Lower leg skin (tissue), 4 donors: ENCODE measurements at regions not wholly inside any gene's neighbourhood (a gene's known extent, or its start where the extent isn't known, plus 50 kb on each side); places are given as distances from the start of the nearest gene placed in this dataset.

Source experiments
- DNase-seq, 2 donors: peaks; one replicate each; pipeline ENCODE4 v3.0.0-alpha.2; 2019; ENCODE audit warnings: low spot score in 2 of 2
- H3K4me3 ChIP-seq: fragments of 200-600 bp; sonication (generic); 2 replicates; pipeline ENCODE4 v1.5.1; 2017; ENCODE audit warnings: mild to moderate bottlenecking, low read depth; ENCODE audit not compliant: poor library complexity, severe bottlenecking
- CTCF ChIP-seq, 3 donors: fragments of 450-650 bp; IDR thresholded peaks; one replicate each; pipeline ENCODE4 v1.5.1; 2016; ENCODE audit warnings: antibody characterized with exemption in 3 of 3, mild to moderate bottlenecking in 3 of 3, moderate library complexity in 2 of 3
- POLR2A ChIP-seq, 2 donors: fragments of 450-650 bp; IDR thresholded peaks; one replicate each; pipeline ENCODE4 v1.6.1; 2016 to 2017; ENCODE audit warnings: antibody characterized with exemption in 2 of 2, mild to moderate bottlenecking in 1 of 2, moderate library complexity in 1 of 2
- WGBS, 2 donors: methylation state at CpG; one replicate each; pipeline ENCODE4 v1.1.5; 2018; 5-methylcytosine and 5-hydroxymethylcytosine counted together
- intact Hi-C: fragments of 100-400 bp; cut with DNase I; formaldehyde crosslinking; loops from one replicate; pipeline ENCODE4 v1.15.0; 2023; ENCODE audit warnings: low total_unique reads

GRCh38 chr9:38226491-38226951 lies 157.5 kb upstream of the SHB start:
- intact Hi-C loops, result no loop called here
- no peak for TF ChIP-seq POLR2A (IDR thresholded peaks at IDR 0.05)
- no peak for TF ChIP-seq CTCF (IDR thresholded peaks at IDR 0.05)
- WGBS, 2 donors, result 21 to 35% methylated on average over 11 of the region's 11 CpGs
- no peak overlapping the region for H3K4me3 ChIP-seq
- DNase-seq, result no peak

GRCh38 chr9:38224941-38225340 lies 155.9 kb upstream of the SHB start:
- no peak for TF ChIP-seq POLR2A (IDR thresholded peaks at IDR 0.05)
- no peak for TF ChIP-seq CTCF (IDR thresholded peaks at IDR 0.05)
- DNase-seq, result no peak
- no peak overlapping the region for H3K4me3 ChIP-seq
- intact Hi-C loops, result no loop called here
- WGBS, 2 donors, result 89 to 90% methylated on average over 6 of the region's 6 CpGs

GRCh38 chr9:38216572-38216971 lies 147.5 kb upstream of the SHB start:
- intact Hi-C loops, result no loop called here
- no peak overlapping the region for H3K4me3 ChIP-seq
- TF ChIP-seq POLR2A (IDR thresholded peaks at IDR 0.05) (no peak), CTCF (IDR thresholded peaks at IDR 0.05) (no peak)
- 89 to 93% methylated on average over 1 of the region's 1 CpG for WGBS, 2 donors
- DNase-seq, result no peak

GRCh38 chr9:38215465-38215864 lies 146.4 kb upstream of the SHB start:
- TF ChIP-seq POLR2A (IDR thresholded peaks at IDR 0.05) (no peak), CTCF (IDR thresholded peaks at IDR 0.05) (no peak)
- H3K4me3 ChIP-seq, result no peak overlapping the region
- WGBS, 2 donors, result 53 to 65% methylated on average over 3 of the region's 3 CpGs
- no peak for DNase-seq
- intact Hi-C loops, result no loop called here

GRCh38 chr9:38214432-38214831 lies 145.4 kb upstream of the SHB start:
- H3K4me3 ChIP-seq, result no peak overlapping the region
- 53 to 62% methylated on average over 2 of the region's 2 CpGs for WGBS, 2 donors
- DNase-seq, result no peak
- intact Hi-C loops, result no loop called here
- TF ChIP-seq POLR2A (IDR thresholded peaks at IDR 0.05) (no peak), CTCF (IDR thresholded peaks at IDR 0.05) (no peak)

GRCh38 chr9:38213631-38214299 lies 144.7 kb upstream of the SHB start:
- WGBS, 2 donors, result 29 to 31% methylated on average over 2 of the region's 2 CpGs
- intact Hi-C loops, result no loop called here

More at GRCh38 chr9:38213631-38214299, 144.7 kb upstream of the SHB start:
- TF ChIP-seq POLR2A (IDR thresholded peaks at IDR 0.05) (no peak), CTCF (IDR thresholded peaks at IDR 0.05) (no peak)
- no peak overlapping the region for H3K4me3 ChIP-seq
- DNase-seq, result no peak
